ENCODE measurements at regions not wholly inside any gene's neighbourhood (a gene's known extent, or its start where the extent isn't known, plus 50 kb on each side); places are given as distances from the start of the nearest gene placed in this dataset.
A peak's percentile ranks its signal among the peaks of the same experiment; 100 is the strongest.

DNA sequence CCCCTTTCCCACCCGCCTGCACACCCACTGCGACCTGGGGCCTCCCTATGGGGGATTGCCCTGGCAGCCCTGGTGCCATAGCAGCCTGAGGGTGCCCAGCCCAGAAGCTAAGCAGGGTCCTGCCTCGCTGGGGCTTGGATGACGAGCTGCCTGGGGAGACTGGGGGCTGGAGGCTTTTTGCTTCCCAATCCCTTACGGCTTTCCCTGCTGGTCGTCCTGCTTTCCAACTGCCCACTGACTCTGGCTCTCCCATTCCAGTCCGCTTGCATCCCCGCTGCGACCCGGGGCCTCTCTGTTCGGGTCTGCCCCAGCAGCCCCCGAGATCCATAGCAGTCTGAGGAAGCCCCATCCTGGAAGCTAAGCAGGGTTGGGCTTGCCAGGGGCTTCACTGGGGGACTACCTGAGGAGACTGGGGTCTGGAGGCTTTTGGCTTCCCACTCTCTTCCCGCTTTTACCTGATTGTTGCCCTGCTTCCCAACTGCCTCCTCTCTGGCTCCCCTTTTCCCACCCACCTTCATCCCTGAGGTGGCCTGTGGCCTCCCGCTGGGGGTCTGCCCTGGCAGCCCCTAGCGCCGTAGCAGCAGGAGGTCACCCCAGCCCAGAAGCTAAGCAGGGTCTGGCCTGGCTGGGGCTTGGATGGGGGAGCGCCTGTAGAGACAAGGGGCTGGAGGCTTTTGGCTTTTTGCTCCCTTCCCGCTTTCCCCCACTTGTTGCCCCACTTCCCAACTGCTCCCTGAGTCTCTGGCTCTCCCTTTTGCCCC, 2292.8 kb downstream of the TP53TG3F start:
- peak; percentile 80 for DNase-seq (ENCODE audit: extremely low spot score, unreplicated experiment)
- H3K27me3 Mint-ChIP-seq (ENCODE audit: unreplicated experiment): no peaks in the 10 kb centered on the region
- H3K9me3 Mint-ChIP-seq (ENCODE audit: unreplicated experiment): peaks cover 19% of the 10 kb centered on the region
- H3K4me3 Mint-ChIP-seq (ENCODE audit: unreplicated experiment): no peak overlapping the region
- no peak overlapping the region for H3K27ac Mint-ChIP-seq (ENCODE audit: unreplicated experiment)
- H3K4me1 Mint-ChIP-seq (ENCODE audit: unreplicated experiment): no peaks in the 10 kb centered on the region
- no peaks in the 10 kb centered on the region for H3K36me3 Mint-ChIP-seq (ENCODE audit: unreplicated experiment)
- no peak for TF ChIP-seq CTCF (IDR thresholded peaks at IDR 0.05)

GRCh38 chr16:35752773-35753558, 2293.6 kb downstream of the TP53TG3F start:
- Mint-ChIP-seq H3K27me3 (ENCODE audit: unreplicated experiment) (no peaks in the 10 kb centered on the region), H3K36me3 (ENCODE audit: unreplicated experiment) (no peaks in the 10 kb centered on the region), H3K27ac (ENCODE audit: unreplicated experiment) (no peak overlapping the region), H3K9me3 (ENCODE audit: unreplicated experiment) (peaks cover 15% of the 10 kb centered on the region), H3K4me3 (ENCODE audit: unreplicated experiment) (no peak overlapping the region), H3K4me1 (ENCODE audit: unreplicated experiment) (no peaks in the 10 kb centered on the region)
- peak; percentile 83 for DNase-seq (ENCODE audit: extremely low spot score, unreplicated experiment)
- TF ChIP-seq CTCF (IDR thresholded peaks at IDR 0.05): no peak

DNA sequence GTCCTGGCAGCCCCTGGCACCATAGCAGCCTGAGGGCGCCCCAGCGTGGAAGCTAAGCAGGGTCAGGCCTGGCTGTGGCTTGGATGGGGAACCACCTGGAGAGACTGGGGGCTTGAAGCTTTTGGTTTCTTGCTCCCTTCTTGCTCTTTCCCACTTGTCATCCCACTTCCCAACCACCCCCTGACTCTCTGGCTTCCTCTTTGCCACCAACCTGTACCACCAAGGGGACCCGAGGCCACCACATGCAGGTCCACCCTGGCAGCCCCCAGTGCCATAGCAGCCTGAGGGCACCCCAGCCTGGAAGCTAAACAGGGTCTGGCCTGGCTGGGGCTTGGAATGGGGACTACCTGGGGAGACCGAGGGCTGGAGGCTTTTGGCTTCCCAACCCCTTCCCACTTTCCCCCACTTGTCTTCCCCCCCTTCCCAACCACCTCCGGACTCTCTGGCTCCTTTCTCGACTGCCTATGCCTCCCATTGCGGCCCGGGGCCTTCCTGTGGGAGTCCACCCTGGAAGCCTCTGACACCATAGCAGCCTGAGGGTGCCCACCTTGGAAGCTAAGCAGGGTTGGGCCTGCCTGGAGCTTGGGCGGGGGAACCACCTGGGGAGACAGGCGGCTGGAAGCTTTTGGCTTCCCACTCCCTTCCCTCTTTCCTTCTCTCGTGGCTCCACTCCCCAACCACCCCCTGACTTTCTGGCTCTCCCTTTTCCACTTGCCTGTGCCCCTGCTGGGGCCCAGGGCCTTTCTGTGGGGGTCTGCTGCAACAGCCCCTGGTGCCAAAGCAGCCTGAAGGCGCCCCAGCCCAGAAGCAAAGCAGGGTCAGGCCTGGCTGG, 2294.4 kb downstream of the TP53TG3F start:
- no peak for TF ChIP-seq CTCF (IDR thresholded peaks at IDR 0.05)
- no peaks in the 10 kb centered on the region for H3K36me3 Mint-ChIP-seq (ENCODE audit: unreplicated experiment)
- H3K4me3 Mint-ChIP-seq (ENCODE audit: unreplicated experiment): no peak overlapping the region
- H3K4me1 Mint-ChIP-seq (ENCODE audit: unreplicated experiment): no peaks in the 10 kb centered on the region
- peak; percentile 66 for DNase-seq (ENCODE audit: extremely low spot score, unreplicated experiment)
- peaks cover 15% of the 10 kb centered on the region for H3K9me3 Mint-ChIP-seq (ENCODE audit: unreplicated experiment)
- H3K27me3 Mint-ChIP-seq (ENCODE audit: unreplicated experiment): no peaks in the 10 kb centered on the region
- H3K27ac Mint-ChIP-seq (ENCODE audit: unreplicated experiment): no peak overlapping the region

- no peak overlapping the region for H3K27ac Mint-ChIP-seq (ENCODE audit: unreplicated experiment)
- no peaks in the 10 kb centered on the region for H3K4me1 Mint-ChIP-seq (ENCODE audit: unreplicated experiment)
- H3K9me3 Mint-ChIP-seq (ENCODE audit: unreplicated experiment): peaks cover 15% of the 10 kb centered on the region
- H3K4me3 Mint-ChIP-seq (ENCODE audit: unreplicated experiment): no peak overlapping the region
- H3K27me3 Mint-ChIP-seq (ENCODE audit: unreplicated experiment): no peaks in the 10 kb centered on the region
- no peaks in the 10 kb centered on the region for H3K36me3 Mint-ChIP-seq (ENCODE audit: unreplicated experiment)
- peak; percentile 80 for DNase-seq (ENCODE audit: extremely low spot score, unreplicated experiment)
- TF ChIP-seq CTCF (IDR thresholded peaks at IDR 0.05): no peak
These were observed 2295.3 kb downstream of the TP53TG3F start for GRCh38 chr16:35754391-35755369.

Data from osteocyte (in vitro differentiated cells).